Testis (tissue), 2 donors: ENCODE measurements at regions not wholly inside any gene's neighbourhood (a gene's known extent, or its start where the extent isn't known, plus 50 kb on each side); places are given as distances from the start of the nearest gene placed in this dataset.

Source experiments
- DNase-seq: peaks from one replicate; pipeline ENCODE4 v3.0.0-alpha.2; 2019
- H3K27ac ChIP-seq, 2 donors: fragments of 200-600 bp; sonication (generic); one replicate each; pipeline ENCODE4 v1.5.1; 2019
- H3K27me3 ChIP-seq: fragments of 200-600 bp; sonication (generic); one replicate; pipeline ENCODE4 v1.5.1; 2019
- H3K36me3 ChIP-seq: fragments of 200-600 bp; sonication (generic); one replicate; pipeline ENCODE4 v1.5.1; 2017; ENCODE audit warnings: low read depth; ENCODE audit errors: missing control alignments
- H3K4me1 ChIP-seq: fragments of 200-600 bp; sonication (generic); one replicate; pipeline ENCODE4 v1.5.1; 2019
- H3K4me3 ChIP-seq, 2 donors: fragments of 200-600 bp; sonication (generic); one replicate each; pipeline ENCODE4 v1.5.1; 2017 to 2019
- H3K9me3 ChIP-seq: fragments of 200-600 bp; sonication (generic); one replicate; pipeline ENCODE4 v1.5.1; 2017
- CTCF ChIP-seq, 3 experiments: fragments of 450-650 bp in 2 of 3; fragments of 200-600 bp in 1 of 3; sonication (generic) in 1 of 3; IDR thresholded peaks; one replicate each; pipeline ENCODE4 v1.5.1; 2016 to 2019; ENCODE audit warnings: antibody characterized with exemption in 3 of 3, mild to moderate bottlenecking in 2 of 3, moderate library complexity in 1 of 3
- POLR2A ChIP-seq: fragments of 450-650 bp; IDR thresholded peaks from one replicate; pipeline ENCODE4 v1.6.1; 2017; ENCODE audit warnings: antibody characterized with exemption, mild to moderate bottlenecking, moderate library complexity
- WGBS, 2 donors: methylation state at CpG; one replicate each; pipeline ENCODE4 v1.1.5; 2018; 5-methylcytosine and 5-hydroxymethylcytosine counted together
- intact Hi-C: fragments of 100-400 bp; cut with DNase I; formaldehyde crosslinking; loops from one replicate; pipeline ENCODE4 v1.15.1; 2023; ENCODE audit warnings: low total_unique reads

- intact Hi-C loops: no loop called here
- H3K4me1 ChIP-seq: no peaks in the 10 kb centered on the region
- TF ChIP-seq CTCF (IDR thresholded peaks at IDR 0.05) (no peak), POLR2A (no peak)
- H3K9me3 ChIP-seq: no peaks in the 10 kb centered on the region
- WGBS, 2 donors: 88 to 91% methylated on average over 15 of the region's 15 CpGs
- H3K4me3 ChIP-seq: no peak overlapping the region
- no peak overlapping the region for H3K27ac ChIP-seq
- DNase-seq: no peak
- H3K36me3 ChIP-seq: no peaks in the 10 kb centered on the region
- H3K27me3 ChIP-seq: no peaks in the 10 kb centered on the region
These were observed 1151.2 kb downstream of the BRD1 start for GRCh38 chr22:48676266-48677167.

- H3K36me3 ChIP-seq: no peaks in the 10 kb centered on the region
- TF ChIP-seq CTCF (IDR thresholded peaks at IDR 0.05): no peak
- TF ChIP-seq POLR2A: no peak
- intact Hi-C loops: no loop called here
These were observed 1151.9 kb downstream of the BRD1 start for GRCh38 chr22:48675830-48676145.

GRCh38 chr22:48675141-48675829, 1152.4 kb downstream of the BRD1 start:
- 90 to 94% methylated on average over 12 to 15 of the region's 15 CpGs for WGBS, 2 donors
- TF ChIP-seq POLR2A: no peak
- no peak for TF ChIP-seq CTCF (IDR thresholded peaks at IDR 0.05)
- Histone ChIP-seq H3K9me3 (no peaks in the 10 kb centered on the region), H3K36me3 (no peaks in the 10 kb centered on the region), H3K4me3 (no peak overlapping the region), H3K27me3 (no peaks in the 10 kb centered on the region), H3K27ac (no peak overlapping the region), H3K4me1 (no peaks in the 10 kb centered on the region)
- intact Hi-C loops: no loop called here
- no peak for DNase-seq

More at GRCh38 chr22:48675830-48676145, 1151.9 kb downstream of the BRD1 start:
- Histone ChIP-seq H3K9me3 (no peaks in the 10 kb centered on the region), H3K27ac (no peak overlapping the region), H3K27me3 (no peaks in the 10 kb centered on the region), H3K4me3 (no peak overlapping the region), H3K4me1 (no peaks in the 10 kb centered on the region)
- WGBS, 2 donors: 88 to 91% methylated on average over 3 to 4 of the region's 4 CpGs
- no peak for DNase-seq

GRCh38 chr22:48673806-48674500, 1153.7 kb downstream of the BRD1 start:
- Histone ChIP-seq H3K4me3 (no peak overlapping the region), H3K27me3 (no peaks in the 10 kb centered on the region), H3K27ac (no peak overlapping the region), H3K36me3 (no peaks in the 10 kb centered on the region), H3K9me3 (no peaks in the 10 kb centered on the region), H3K4me1 (no peaks in the 10 kb centered on the region)
- intact Hi-C loops: no loop called here
- TF ChIP-seq POLR2A (no peak), CTCF (IDR thresholded peaks at IDR 0.05) (no peak)
- no peak for DNase-seq
- WGBS, 2 donors: 93% methylated on average over 22 to 24 of the region's 24 CpGs
